DND-41 (cell line): ENCODE measurements at regions not wholly inside any gene's neighbourhood (a gene's known extent, or its start where the extent isn't known, plus 50 kb on each side); places are given as distances from the start of the nearest gene placed in this dataset.

ENCODE experiments used
- ATAC-seq: fragments of 200-7000 bp; cut with Tn5 transposase; 3 replicates; pipeline ENCODE4 v1.9.1; 2021; ENCODE audit warnings: low read depth; ENCODE audit not compliant: insufficient read depth
- DNase-seq: peaks from one replicate; pipeline ENCODE4 v3.0.0-alpha.2; 2020
- H2AFZ ChIP-seq: 2 replicates; pipeline ENCODE4 v1.6.0; 2012; ENCODE audit warnings: low read depth, low read length
- H3K27ac ChIP-seq: 2 replicates; pipeline ENCODE4 v1.5.1; 2012; ENCODE audit warnings: low read length, inconsistent platforms
- H3K27me3 ChIP-seq: fragments of 200-600 bp; sonication (generic); 2 replicates; pipeline ENCODE4 v1.6.0; 2012; ENCODE audit warnings: low read length, mild to moderate bottlenecking, inconsistent platforms; ENCODE audit not compliant: insufficient read depth, poor library complexity
- H3K36me3 ChIP-seq: 2 replicates; pipeline ENCODE4 v1.5.1; 2012; ENCODE audit warnings: low read length, inconsistent platforms; ENCODE audit not compliant: insufficient read depth
- H3K4me1 ChIP-seq: 2 replicates; pipeline ENCODE4 v1.5.1; 2012; ENCODE audit warnings: mild to moderate bottlenecking, low read length; ENCODE audit not compliant: insufficient read depth
- H3K4me2 ChIP-seq: 2 replicates; pipeline ENCODE4 v1.6.0; 2012; ENCODE audit warnings: mild to moderate bottlenecking, moderate library complexity, low read length, inconsistent platforms; ENCODE audit not compliant: insufficient read depth
- H3K4me3 ChIP-seq, 2 experiments: fragments of 200-600 bp in 1 of 2; shearing (Covaris generic) in 1 of 2; 2 replicates each; pipeline ENCODE4 v1.5.1; 2012 to 2016; ENCODE audit warnings: inconsistent platforms in 2 of 2, low read length in 2 of 2, mild to moderate bottlenecking in 2 of 2, low read depth in 1 of 2, moderate library complexity in 1 of 2
- H3K79me2 ChIP-seq: 2 replicates; pipeline ENCODE4 v1.6.0; 2012; ENCODE audit warnings: low read length, inconsistent platforms; ENCODE audit not compliant: insufficient read depth
- H3K9ac ChIP-seq: 2 replicates; pipeline ENCODE4 v1.6.0; 2012; ENCODE audit warnings: low read depth, mild to moderate bottlenecking, inconsistent platforms, low read length, moderate library complexity
- H3K9me3 ChIP-seq: 2 replicates; pipeline ENCODE4 v1.5.1; 2012; ENCODE audit warnings: low read length, moderate library complexity, mild to moderate bottlenecking, inconsistent platforms; ENCODE audit not compliant: insufficient read depth, severe bottlenecking
- H4K20me1 ChIP-seq: 2 replicates; pipeline ENCODE4 v1.6.0; 2012; ENCODE audit warnings: low read length; ENCODE audit not compliant: insufficient read depth
- EZH2 ChIP-seq: IDR thresholded peaks from 3 replicates; pipeline ENCODE4 v1.6.1; 2012; ENCODE audit warnings: borderline replicate concordance, low read depth, mild to moderate bottlenecking, moderate library complexity, low read length, inconsistent platforms; ENCODE audit not compliant: severe bottlenecking
- TF ChIP-seq, protein P1 (sequence below): IDR thresholded peaks from 2 replicates; pipeline ENCODE4 v1.5.1; 2012; ENCODE audit warnings: borderline replicate concordance, low read length, moderate library complexity, mild to moderate bottlenecking; ENCODE audit not compliant: poor library complexity, severe bottlenecking; ENCODE audit errors: extremely low read depth

DNA sequence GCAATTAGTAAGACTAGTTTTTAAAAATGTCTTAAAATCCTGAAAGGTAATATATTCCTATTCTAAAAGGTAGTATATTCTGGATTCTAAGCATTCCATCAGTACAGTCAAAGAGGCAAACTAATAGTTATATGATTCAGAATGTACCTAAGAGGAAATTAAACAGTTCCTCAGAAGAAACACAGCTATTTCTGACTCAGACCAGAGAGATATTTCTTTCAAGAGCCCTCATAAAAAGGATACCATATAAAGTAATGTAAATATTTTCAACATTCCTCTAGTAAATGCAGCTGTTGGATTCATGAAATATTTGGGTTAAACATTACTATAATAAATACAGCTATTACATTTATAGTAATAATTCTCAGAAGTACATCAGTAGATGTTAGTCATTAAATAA, 358.3 kb downstream of the MAGEB5 start:
- ATAC-seq (no peak), DNase-seq (no peak)
- H3K9ac ChIP-seq, result no peak overlapping the region
- H3K4me2 ChIP-seq, result no peak overlapping the region
- no peaks in the 10 kb centered on the region for H3K36me3 ChIP-seq
- H3K9me3 ChIP-seq, result no peaks in the 10 kb centered on the region
- no peaks in the 10 kb centered on the region for H3K79me2 ChIP-seq
- H4K20me1 ChIP-seq, result no peaks in the 10 kb centered on the region
- H3K27me3 ChIP-seq, result no peaks in the 10 kb centered on the region
- H3K27ac ChIP-seq, result no peak overlapping the region
- TF ChIP-seq, protein P1, sequence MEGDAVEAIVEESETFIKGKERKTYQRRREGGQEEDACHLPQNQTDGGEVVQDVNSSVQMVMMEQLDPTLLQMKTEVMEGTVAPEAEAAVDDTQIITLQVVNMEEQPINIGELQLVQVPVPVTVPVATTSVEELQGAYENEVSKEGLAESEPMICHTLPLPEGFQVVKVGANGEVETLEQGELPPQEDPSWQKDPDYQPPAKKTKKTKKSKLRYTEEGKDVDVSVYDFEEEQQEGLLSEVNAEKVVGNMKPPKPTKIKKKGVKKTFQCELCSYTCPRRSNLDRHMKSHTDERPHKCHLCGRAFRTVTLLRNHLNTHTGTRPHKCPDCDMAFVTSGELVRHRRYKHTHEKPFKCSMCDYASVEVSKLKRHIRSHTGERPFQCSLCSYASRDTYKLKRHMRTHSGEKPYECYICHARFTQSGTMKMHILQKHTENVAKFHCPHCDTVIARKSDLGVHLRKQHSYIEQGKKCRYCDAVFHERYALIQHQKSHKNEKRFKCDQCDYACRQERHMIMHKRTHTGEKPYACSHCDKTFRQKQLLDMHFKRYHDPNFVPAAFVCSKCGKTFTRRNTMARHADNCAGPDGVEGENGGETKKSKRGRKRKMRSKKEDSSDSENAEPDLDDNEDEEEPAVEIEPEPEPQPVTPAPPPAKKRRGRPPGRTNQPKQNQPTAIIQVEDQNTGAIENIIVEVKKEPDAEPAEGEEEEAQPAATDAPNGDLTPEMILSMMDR, result no peak
- TF ChIP-seq EZH2, result no peak
- H3K4me3 ChIP-seq, result no peak overlapping the region
- no peaks in the 10 kb centered on the region for H3K4me1 ChIP-seq
- H2AFZ ChIP-seq, result no peak overlapping the region

DNA sequence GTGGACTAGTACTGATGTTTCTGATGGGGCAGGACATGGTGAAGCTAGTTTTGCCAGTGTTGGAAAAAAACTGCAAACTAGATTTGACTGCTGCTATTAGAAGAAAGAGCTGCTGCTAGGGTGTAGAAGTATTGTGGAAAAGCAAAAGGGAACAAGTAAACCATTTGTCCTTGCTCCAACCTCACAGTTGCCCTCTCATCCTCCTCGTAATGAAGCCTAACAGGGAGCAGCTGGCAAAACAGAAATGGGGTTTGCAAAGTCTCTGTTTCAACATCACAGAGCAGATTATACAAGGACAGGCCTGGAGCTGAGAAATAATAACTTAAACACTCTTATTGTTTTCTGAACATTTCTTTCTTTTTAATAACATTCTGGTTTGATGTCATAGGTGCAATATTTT, 346.2 kb downstream of the MAGEB5 start:
- no peaks in the 10 kb centered on the region for H4K20me1 ChIP-seq
- no peak for ATAC-seq
- H3K4me1 ChIP-seq, result no peaks in the 10 kb centered on the region
- no peaks in the 10 kb centered on the region for H3K9me3 ChIP-seq
- no peak overlapping the region for H2AFZ ChIP-seq
- H3K9ac ChIP-seq, result no peak overlapping the region
- TF ChIP-seq, protein P1, result no peak
- TF ChIP-seq EZH2, result no peak
- H3K27ac ChIP-seq, result no peak overlapping the region
- H3K4me3 ChIP-seq, result no peak overlapping the region
- H3K27me3 ChIP-seq, result no peaks in the 10 kb centered on the region
- H3K36me3 ChIP-seq, result no peaks in the 10 kb centered on the region
- DNase-seq, result no peak
- H3K79me2 ChIP-seq, result no peaks in the 10 kb centered on the region
- H3K4me2 ChIP-seq, result no peak overlapping the region

DNA sequence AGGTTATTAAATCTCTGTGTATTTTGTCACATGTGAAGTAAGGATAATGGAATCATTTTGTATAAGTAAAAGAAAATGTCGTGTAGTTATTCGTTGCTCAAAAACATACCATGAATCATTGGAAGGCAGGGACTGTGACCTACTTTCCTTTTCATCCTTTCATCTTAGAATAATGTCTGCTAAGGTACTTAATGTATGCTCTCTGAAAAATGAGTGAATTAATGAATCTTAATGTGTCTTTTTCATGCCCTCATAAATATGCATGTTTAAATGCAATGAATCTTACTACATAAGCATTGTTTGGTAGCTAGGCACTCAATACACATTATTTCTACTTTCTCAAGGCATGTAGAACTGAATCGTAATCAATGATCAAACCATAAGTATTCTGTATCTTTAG, 343.9 kb downstream of the MAGEB5 start:
- Histone ChIP-seq H3K4me3 (no peak overlapping the region), H2AFZ (no peak overlapping the region), H3K4me1 (no peaks in the 10 kb centered on the region), H4K20me1 (no peaks in the 10 kb centered on the region), H3K79me2 (no peaks in the 10 kb centered on the region), H3K9ac (no peak overlapping the region), H3K4me2 (no peak overlapping the region), H3K27me3 (no peaks in the 10 kb centered on the region), H3K36me3 (no peaks in the 10 kb centered on the region), H3K9me3 (no peaks in the 10 kb centered on the region), H3K27ac (no peak overlapping the region)
- TF ChIP-seq EZH2, result no peak
- TF ChIP-seq, protein P1, result no peak
- ATAC-seq (no peak), DNase-seq (no peak)
